Activated T-helper 2 cell treated with anti-CD3 and anti-CD28 coated beads, Interferon-gamma antibody, Interleukin-2, Interleukin-4, amounts not matched to agents 10 μg/mL and 5 μg/mL and 100 μg/mL, durations not matched to agents 14 hours and 24 hours and 36 hours (primary cell): ENCODE measurements at regions not wholly inside any gene's neighbourhood (a gene's known extent, or its start where the extent isn't known, plus 50 kb on each side); places are given as distances from the start of the nearest gene placed in this dataset.
A peak's percentile ranks its signal among the peaks of the same experiment; 100 is the strongest.

Experiments
- DNase-seq: peaks from one replicate; pipeline ENCODE4 v3.0.0; 2021; ENCODE audit warnings: low spot score
- H3K27ac Mint-ChIP-seq: one replicate; pipeline ENCODE4 v1.8.0; 2021; ENCODE audit warnings: mixed read lengths
- H3K27me3 Mint-ChIP-seq: one replicate; pipeline ENCODE4 v1.8.0; 2021; ENCODE audit warnings: low read depth, mixed read lengths
- H3K36me3 Mint-ChIP-seq: one replicate; pipeline ENCODE4 v1.8.0; 2021; ENCODE audit warnings: low read depth, mixed read lengths
- H3K4me1 Mint-ChIP-seq: one replicate; pipeline ENCODE4 v1.8.0; 2021; ENCODE audit warnings: low read depth, mixed read lengths
- H3K4me3 Mint-ChIP-seq: one replicate; pipeline ENCODE4 v1.8.0; 2021; ENCODE audit warnings: low read depth, mild to moderate bottlenecking, moderate library complexity, mixed read lengths
- H3K9me3 Mint-ChIP-seq: one replicate; pipeline ENCODE4 v1.8.0; 2021; ENCODE audit warnings: mixed read lengths
- intact Hi-C: fragments of 100-400 bp; cut with micrococcal nuclease; formaldehyde crosslinking; loops from one replicate; pipeline ENCODE4 v1.15.1; 2023

- peaks cover 10% of the 10 kb centered on the region for H3K36me3 Mint-ChIP-seq
- peaks cover 9% of the 10 kb centered on the region for H3K9me3 Mint-ChIP-seq
- no peaks in the 10 kb centered on the region for H3K27me3 Mint-ChIP-seq
- intact Hi-C loops = no loop called here
- H3K4me3 Mint-ChIP-seq = no peak overlapping the region
- peaks cover 4% of the 10 kb centered on the region for H3K4me1 Mint-ChIP-seq
- DNase-seq = no peak
- no peak overlapping the region for H3K27ac Mint-ChIP-seq
Observed at GRCh38 chr1:221093903-221094791, 214.9 kb downstream of the HLX start.

- Mint-ChIP-seq H3K4me3 (no peak overlapping the region), H3K9me3 (peaks cover 12% of the 10 kb centered on the region), H3K27ac (peak overlapping the region; percentile 54), H3K36me3 (peaks cover 10% of the 10 kb centered on the region), H3K4me1 (peaks cover 18% of the 10 kb centered on the region), H3K27me3 (no peaks in the 10 kb centered on the region)
- DNase-seq = no peak
- intact Hi-C loops = loop anchor here (2.0 kb wide), 1 partner anchor 13 kb away; no protein-coding TSS in a partner anchor
Observed at GRCh38 chr1:221097479-221098281, 218.4 kb downstream of the HLX start.

GRCh38 chr1:221098471-221099405 is 219.5 kb downstream of the HLX start:
- DNase-seq = no peak
- H3K4me1 Mint-ChIP-seq = peaks cover 18% of the 10 kb centered on the region
- peak overlapping the region; percentile 54 for H3K27ac Mint-ChIP-seq
- H3K9me3 Mint-ChIP-seq = peaks cover 12% of the 10 kb centered on the region
- intact Hi-C loops = loop anchor here (2.0 kb wide), 1 partner anchor 14 kb away; no protein-coding TSS in a partner anchor
- H3K4me3 Mint-ChIP-seq = no peak overlapping the region
- H3K27me3 Mint-ChIP-seq = no peaks in the 10 kb centered on the region
- H3K36me3 Mint-ChIP-seq = peaks cover 10% of the 10 kb centered on the region

- Mint-ChIP-seq H3K27ac (peak overlapping the region; percentile 48), H3K9me3 (peaks cover 12% of the 10 kb centered on the region), H3K4me3 (no peak overlapping the region), H3K4me1 (peaks cover 26% of the 10 kb centered on the region), H3K36me3 (peaks cover 10% of the 10 kb centered on the region), H3K27me3 (no peaks in the 10 kb centered on the region)
- intact Hi-C loops = loop anchor here (2.0 to 10.0 kb wide), 4 partner anchors 15 to 225 kb away; partner anchors contain the start of gene HLX
- DNase-seq = no peak
Observed at GRCh38 chr1:221099747-221100595, 220.7 kb downstream of the HLX start.

- Mint-ChIP-seq H3K9me3 (peaks cover 12% of the 10 kb centered on the region), H3K27me3 (no peaks in the 10 kb centered on the region), H3K4me1 (peaks cover 27% of the 10 kb centered on the region), H3K36me3 (peaks cover 10% of the 10 kb centered on the region), H3K27ac (peak overlapping the region; percentile 15), H3K4me3 (no peak overlapping the region)
- DNase-seq = no peak
- intact Hi-C loops = loop anchor here (2.0 to 10.0 kb wide), 3 partner anchors 32 to 226 kb away; partner anchors contain the start of gene HLX
Observed at GRCh38 chr1:221100611-221101010, 221.4 kb downstream of the HLX start.

- H3K4me1 Mint-ChIP-seq = peaks cover 27% of the 10 kb centered on the region
- DNase-seq = no peak
- intact Hi-C loops = loop anchor here (2.0 to 10.0 kb wide), 3 partner anchors 33 to 227 kb away; partner anchors contain the start of gene HLX
- peaks cover 12% of the 10 kb centered on the region for H3K9me3 Mint-ChIP-seq
- peaks cover 7% of the 10 kb centered on the region for H3K36me3 Mint-ChIP-seq
- H3K4me3 Mint-ChIP-seq = no peak overlapping the region
- no peak overlapping the region for H3K27ac Mint-ChIP-seq
- H3K27me3 Mint-ChIP-seq = no peaks in the 10 kb centered on the region
Observed at GRCh38 chr1:221101807-221102605, 222.8 kb downstream of the HLX start.

- peaks cover 19% of the 10 kb centered on the region for H3K4me1 Mint-ChIP-seq
Observed at GRCh38 chr1:221104596-221104995, 225.4 kb downstream of the HLX start.

GRCh38 chr1:221105578-221105977 is 226.3 kb downstream of the HLX start:
- intact Hi-C loops = loop anchor here (10.0 kb wide), 1 partner anchor 231 kb away; the partner anchor contains the start of gene HLX
- Mint-ChIP-seq H3K4me3 (no peak overlapping the region), H3K27ac (no peak overlapping the region), H3K9me3 (no peaks in the 10 kb centered on the region), H3K36me3 (no peaks in the 10 kb centered on the region), H3K4me1 (peaks cover 16% of the 10 kb centered on the region), H3K27me3 (no peaks in the 10 kb centered on the region)
- no peak for DNase-seq

More at GRCh38 chr1:221104596-221104995, 225.4 kb downstream of the HLX start:
- Mint-ChIP-seq H3K36me3 (no peaks in the 10 kb centered on the region), H3K27me3 (no peaks in the 10 kb centered on the region), H3K27ac (no peak overlapping the region), H3K9me3 (peaks cover under 1% of the 10 kb centered on the region), H3K4me3 (no peak overlapping the region)
- intact Hi-C loops = loop anchor here (5.0 to 10.0 kb wide), 2 partner anchors 63 to 230 kb away; partner anchors contain the start of gene HLX
- DNase-seq = no peak

- Mint-ChIP-seq H3K4me3 (no peak overlapping the region), H3K4me1 (peaks cover 13% of the 10 kb centered on the region), H3K36me3 (no peaks in the 10 kb centered on the region), H3K27ac (no peak overlapping the region), H3K27me3 (no peaks in the 10 kb centered on the region), H3K9me3 (no peaks in the 10 kb centered on the region)
- intact Hi-C loops = loop anchor here (10.0 kb wide), 1 partner anchor 232 kb away; the partner anchor contains the start of gene HLX
- no peak for DNase-seq
Observed at GRCh38 chr1:221106616-221107015, 227.4 kb downstream of the HLX start.

GRCh38 chr1:221109930-221110329 is 230.7 kb downstream of the HLX start:
- DNase-seq = no peak
- intact Hi-C loops = loop anchor here (10.0 kb wide), 1 partner anchor 235 kb away; the partner anchor contains the start of gene HLX
- H3K27ac Mint-ChIP-seq = no peak overlapping the region
- no peaks in the 10 kb centered on the region for H3K27me3 Mint-ChIP-seq
- no peaks in the 10 kb centered on the region for H3K9me3 Mint-ChIP-seq
- no peak overlapping the region for H3K4me3 Mint-ChIP-seq
- H3K4me1 Mint-ChIP-seq = peaks cover 1% of the 10 kb centered on the region
- no peaks in the 10 kb centered on the region for H3K36me3 Mint-ChIP-seq
